Gastrocnemius medialis (tissue), 4 donors: ENCODE measurements at regions not wholly inside any gene's neighbourhood (a gene's known extent, or its start where the extent isn't known, plus 50 kb on each side); places are given as distances from the start of the nearest gene placed in this dataset.

Experiments
- ATAC-seq, 2 donors: fragments of 150-250 bp; one replicate each; pipeline ENCODE4 v1.9.1; 2016
- DNase-seq, 2 donors: peaks; one replicate each; pipeline ENCODE4 v3.0.0-alpha.2; 2019
- H3K27ac ChIP-seq, 4 donors: fragments of 200-600 bp; sonication (generic); 1 replicate in 1 of 4; 2 replicates in 3 of 4; pipeline ENCODE4 v1.5.1; 2016 to 2018; ENCODE audit warnings: mild to moderate bottlenecking in 2 of 4, moderate library complexity in 1 of 4
- H3K27me3 ChIP-seq, 3 donors: fragments of 200-600 bp; sonication (generic) in 2 of 3; 1 replicate in 1 of 3; 2 replicates in 2 of 3; pipeline versions ENCODE4 v1.5.1 to v1.6.0; 2016 to 2019; ENCODE audit warnings: mild to moderate bottlenecking in 1 of 3, moderate library complexity in 1 of 3
- H3K36me3 ChIP-seq, 2 donors: fragments of 200-600 bp; sonication (generic) in 1 of 2; one replicate each; pipeline ENCODE4 v1.5.1; 2017 to 2018
- H3K4me1 ChIP-seq, 2 donors: fragments of 200-600 bp; sonication (generic) in 1 of 2; one replicate each; pipeline ENCODE4 v1.5.1; 2016 to 2017; ENCODE audit warnings: mild to moderate bottlenecking in 2 of 2
- H3K4me3 ChIP-seq, 4 donors: fragments of 200-600 bp; sonication (generic) in 3 of 4; 1 replicate in 1 of 4; 2 replicates in 3 of 4; pipeline ENCODE4 v1.5.1; 2016 to 2019; ENCODE audit warnings: mild to moderate bottlenecking in 2 of 4
- H3K9me3 ChIP-seq, 3 donors: fragments of 200-600 bp; sonication (generic) in 2 of 3; 1 replicate in 1 of 3; 2 replicates in 2 of 3; pipeline ENCODE4 v1.5.1; 2016 to 2019
- CTCF ChIP-seq, 5 experiments: fragments of 450-650 bp in 3 of 5; fragments of 200-600 bp in 2 of 5; sonication (generic) in 2 of 5; IDR thresholded peaks in 4 of 5; conservative IDR thresholded peaks in 1 of 5; 1 replicate in 4 of 5; 2 replicates in 1 of 5; pipeline ENCODE4 v1.5.1; 2016 to 2019; ENCODE audit warnings: antibody characterized with exemption in 5 of 5, mild to moderate bottlenecking in 3 of 5, moderate library complexity in 3 of 5
- POLR2A ChIP-seq, 2 donors: fragments of 450-650 bp; IDR thresholded peaks; one replicate each; pipeline ENCODE4 v1.6.1; 2017; ENCODE audit warnings: antibody characterized with exemption in 2 of 2, mild to moderate bottlenecking in 2 of 2, moderate library complexity in 2 of 2
- in situ Hi-C, 4 donors: fragments of 200-750 bp; cut with MboI; loops; one replicate each; pipeline versions ENCODE4 v1.15.0 to v1.8.0; 2017; ENCODE audit warnings: low sequenced_read_pairs in 4 of 4
- intact Hi-C: fragments of 100-400 bp; cut with DNase I; formaldehyde crosslinking; loops from one replicate; pipeline ENCODE4 v1.15.1; 2023; ENCODE audit warnings: low total_unique reads

GRCh38 chr11:76284161-76284560 is 77.9 kb upstream of the WNT11 start:
- ATAC-seq = no peak
- no peak for DNase-seq
- Histone ChIP-seq H3K36me3 (no peaks in the 10 kb centered on the region), H3K27me3 (no peaks in the 10 kb centered on the region), H3K4me3 (no peak overlapping the region), H3K4me1 (no peaks in the 10 kb centered on the region), H3K9me3 (no peaks in the 10 kb centered on the region), H3K27ac (no peak overlapping the region)
- TF ChIP-seq CTCF (IDR thresholded peaks at IDR 0.05 in 4 of 5, conservative IDR thresholded peaks at IDR 0.05 in 1 of 5) (no peak), POLR2A (IDR thresholded peaks at IDR 0.05) (no peak)
- intact Hi-C loops = no loop called here
- in situ Hi-C loops = no loop called here

- Histone ChIP-seq H3K4me3 (no peak overlapping the region), H3K9me3 (no peaks in the 10 kb centered on the region), H3K27me3 (no peaks in the 10 kb centered on the region), H3K4me1 (no peaks in the 10 kb centered on the region), H3K27ac (no peak overlapping the region), H3K36me3 (no peaks in the 10 kb centered on the region)
- intact Hi-C loops = no loop called here
- in situ Hi-C loops = no loop called here
- no peak for ATAC-seq
- DNase-seq = no peak
- TF ChIP-seq POLR2A (IDR thresholded peaks at IDR 0.05) = no peak
- no peak for TF ChIP-seq CTCF (IDR thresholded peaks at IDR 0.05 in 4 of 5, conservative IDR thresholded peaks at IDR 0.05 in 1 of 5)
These were observed 76.7 kb upstream of the WNT11 start for GRCh38 chr11:76282811-76283595.

GRCh38 chr11:76282172-76282571 is 75.9 kb upstream of the WNT11 start:
- Histone ChIP-seq H3K27me3 (no peaks in the 10 kb centered on the region), H3K4me1 (no peaks in the 10 kb centered on the region), H3K36me3 (no peaks in the 10 kb centered on the region), H3K27ac (no peak overlapping the region), H3K4me3 (no peak overlapping the region), H3K9me3 (no peaks in the 10 kb centered on the region)
- no peak for DNase-seq
- ATAC-seq = no peak
- in situ Hi-C loops (no loop called here), intact Hi-C loops (no loop called here)
- no peak for TF ChIP-seq CTCF (IDR thresholded peaks at IDR 0.05 in 4 of 5, conservative IDR thresholded peaks at IDR 0.05 in 1 of 5)
- TF ChIP-seq POLR2A (IDR thresholded peaks at IDR 0.05) = no peak

GRCh38 chr11:76281558-76281906 is 75.2 kb upstream of the WNT11 start:
- Histone ChIP-seq H3K27ac (no peak overlapping the region), H3K4me1 (no peaks in the 10 kb centered on the region), H3K4me3 (no peak overlapping the region), H3K27me3 (no peaks in the 10 kb centered on the region), H3K9me3 (no peaks in the 10 kb centered on the region), H3K36me3 (no peaks in the 10 kb centered on the region)
- ATAC-seq (no peak), DNase-seq (no peak)
- intact Hi-C loops = no loop called here
- no peak for TF ChIP-seq POLR2A (IDR thresholded peaks at IDR 0.05)
- TF ChIP-seq CTCF (IDR thresholded peaks at IDR 0.05 in 4 of 5, conservative IDR thresholded peaks at IDR 0.05 in 1 of 5) = no peak
- in situ Hi-C loops = no loop called here
